A673 (cell line): ENCODE measurements at regions not wholly inside any gene's neighbourhood (a gene's known extent, or its start where the extent isn't known, plus 50 kb on each side); places are given as distances from the start of the nearest gene placed in this dataset.

Source experiments
- CTCF ChIP-seq: fragments of 300-800, 200-600 bp; sonication (generic); conservative IDR thresholded peaks from 2 replicates; pipeline ENCODE4 v1.5.1; 2017; ENCODE audit warnings: low read depth, mild to moderate bottlenecking, antibody characterized with exemption, low read length, moderate library complexity, mixed read lengths
- EZH2 ChIP-seq: fragments of 200-600 bp; sonication (generic); IDR thresholded peaks from 2 replicates; pipeline ENCODE4 v1.6.1; 2017; ENCODE audit warnings: borderline replicate concordance, low read depth, mild to moderate bottlenecking, mixed read lengths, antibody characterized with exemption, low read length; ENCODE audit not compliant: poor library complexity, severe bottlenecking

- TF ChIP-seq CTCF (no peak), EZH2 (no peak)
These were observed 305.5 kb downstream of the DMRT2 start for GRCh38 chr9:1355656-1356055.
